ENCODE measurements at regions not wholly inside any gene's neighbourhood (a gene's known extent, or its start where the extent isn't known, plus 50 kb on each side); places are given as distances from the start of the nearest gene placed in this dataset.
"Not testable (repeated sequence)": the region's sequence is repeated elsewhere in the genome, so short reads cannot be mapped to it uniquely, and the experiment has no call there.

GRCh38 chr7:142636751-142637150 lies 112.5 kb upstream of the PRSS1 start:
- TF ChIP-seq ZFX (IDR thresholded peaks at IDR 0.05; ENCODE audit: borderline replicate concordance) (no peak), CTCF (IDR thresholded peaks at IDR 0.05) (no peak)
- no peak overlapping the region for H3K27ac ChIP-seq

GRCh38 chr7:142636107-142636506 lies 113.2 kb upstream of the PRSS1 start:
- not testable (repeated sequence) for H3K27ac ChIP-seq

DNA sequence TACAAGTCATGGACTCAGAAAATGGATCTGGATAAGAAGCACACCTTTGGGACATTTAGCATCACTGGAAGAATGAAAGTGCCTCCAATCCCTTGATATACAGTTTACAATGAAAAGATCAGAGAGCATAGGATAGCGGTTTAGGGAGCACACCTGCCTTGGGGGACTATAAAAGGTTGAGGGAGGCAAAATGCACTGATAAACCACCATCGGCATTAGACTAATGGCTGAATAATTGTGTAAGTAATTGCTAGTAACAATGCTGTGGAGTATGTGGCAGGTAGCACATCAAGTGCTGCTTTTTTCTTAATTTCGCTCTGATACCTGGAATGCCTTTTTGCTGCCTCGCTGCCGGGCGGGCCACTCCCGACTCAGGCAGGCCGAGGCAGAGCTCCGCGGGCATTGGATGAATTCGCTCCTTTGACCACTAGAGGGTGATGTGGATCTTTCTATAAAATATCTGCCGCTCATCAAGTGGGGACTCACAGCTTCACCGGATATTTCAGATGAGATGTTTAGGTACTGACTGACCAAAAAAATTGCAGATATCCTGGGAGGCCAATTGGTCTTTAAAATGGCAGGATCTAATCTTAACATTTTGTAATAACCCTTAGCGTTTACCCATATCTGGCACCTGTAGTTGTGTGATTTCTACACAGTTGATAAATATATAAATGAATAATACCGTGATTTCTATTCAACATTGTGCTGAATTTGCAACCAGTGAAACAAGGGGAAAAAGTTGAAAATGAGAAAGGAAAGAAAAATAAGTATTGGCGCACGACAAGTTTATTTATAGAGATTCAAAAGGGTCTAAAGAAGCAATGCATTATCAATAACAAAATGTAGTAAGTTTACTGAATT lies 116.8 kb upstream of the PRSS1 start:
- H3K27ac ChIP-seq, result no peak overlapping the region
- TF ChIP-seq ZFX (IDR thresholded peaks at IDR 0.05; ENCODE audit: borderline replicate concordance) (no peak), CTCF (IDR thresholded peaks at IDR 0.05) (peak; percentile 93)

- no peak overlapping the region for H3K27ac ChIP-seq
- TF ChIP-seq CTCF (IDR thresholded peaks at IDR 0.05) (no peak), ZFX (IDR thresholded peaks at IDR 0.05; ENCODE audit: borderline replicate concordance) (no peak)
Observed at GRCh38 chr7:142629588-142630260, 119.5 kb upstream of the PRSS1 start.

DNA sequence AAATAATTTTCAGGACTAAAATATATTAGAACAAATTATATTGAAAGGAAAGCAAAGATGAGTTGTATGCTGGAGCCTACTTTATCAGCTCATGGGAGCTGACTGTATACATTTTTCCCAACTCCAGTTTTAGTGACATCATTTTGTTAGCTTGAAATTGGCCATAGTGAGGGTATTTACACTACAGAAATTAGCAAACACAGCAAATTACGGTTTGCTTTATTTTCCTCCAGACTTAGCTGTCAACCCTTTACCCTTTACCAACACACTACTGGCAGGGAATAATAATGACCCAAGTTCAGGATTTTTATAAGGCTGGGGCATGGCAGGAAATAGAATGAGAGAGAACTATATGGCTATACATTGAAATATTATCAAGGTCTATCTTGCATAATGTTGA lies 120.3 kb upstream of the PRSS1 start:
- no peak overlapping the region for H3K27ac ChIP-seq
- TF ChIP-seq ZFX (IDR thresholded peaks at IDR 0.05; ENCODE audit: borderline replicate concordance), result no peak
- no peak for TF ChIP-seq CTCF (IDR thresholded peaks at IDR 0.05)

GRCh38 chr7:142627223-142627622 lies 122.0 kb upstream of the PRSS1 start:
- H3K27ac ChIP-seq, result not testable (repeated sequence)

GRCh38 chr7:142626420-142627035 lies 122.7 kb upstream of the PRSS1 start:
- no peak for TF ChIP-seq ZFX (IDR thresholded peaks at IDR 0.05; ENCODE audit: borderline replicate concordance)
- peak; percentile 93 for TF ChIP-seq CTCF (IDR thresholded peaks at IDR 0.05)
- no peak overlapping the region for H3K27ac ChIP-seq

GRCh38 chr7:142625216-142625615 lies 124.1 kb upstream of the PRSS1 start:
- not testable (repeated sequence) for H3K27ac ChIP-seq

All from 22Rv1 (cell line).